ENCODE measurements at regions not wholly inside any gene's neighbourhood (a gene's known extent, or its start where the extent isn't known, plus 50 kb on each side); places are given as distances from the start of the nearest gene placed in this dataset.

DNA sequence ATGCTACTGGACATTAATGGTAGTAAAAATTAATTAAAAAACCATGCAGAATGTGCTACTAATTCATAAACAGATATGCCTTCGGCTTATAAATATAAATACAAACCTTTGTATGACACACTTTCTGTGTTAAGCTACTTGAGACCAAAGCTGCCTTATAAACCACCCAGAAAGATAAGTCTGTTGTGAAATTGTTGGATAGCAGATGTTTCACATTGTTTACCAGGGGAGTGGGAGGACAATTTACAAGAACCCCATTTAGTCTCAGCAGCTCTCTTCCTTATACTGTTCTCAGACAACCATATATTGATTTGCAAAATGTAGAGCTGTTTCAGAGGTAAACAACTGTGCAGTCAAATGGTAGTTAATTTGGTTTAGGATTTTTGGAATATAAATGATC is 524.4 kb downstream of the PRR16 start:
- TF ChIP-seq POLR2AphosphoS5 (IDR thresholded peaks at IDR 0.05) (no peak), POLR2A (IDR thresholded peaks at IDR 0.05) (no peak)
- TF ChIP-seq, protein P1, sequence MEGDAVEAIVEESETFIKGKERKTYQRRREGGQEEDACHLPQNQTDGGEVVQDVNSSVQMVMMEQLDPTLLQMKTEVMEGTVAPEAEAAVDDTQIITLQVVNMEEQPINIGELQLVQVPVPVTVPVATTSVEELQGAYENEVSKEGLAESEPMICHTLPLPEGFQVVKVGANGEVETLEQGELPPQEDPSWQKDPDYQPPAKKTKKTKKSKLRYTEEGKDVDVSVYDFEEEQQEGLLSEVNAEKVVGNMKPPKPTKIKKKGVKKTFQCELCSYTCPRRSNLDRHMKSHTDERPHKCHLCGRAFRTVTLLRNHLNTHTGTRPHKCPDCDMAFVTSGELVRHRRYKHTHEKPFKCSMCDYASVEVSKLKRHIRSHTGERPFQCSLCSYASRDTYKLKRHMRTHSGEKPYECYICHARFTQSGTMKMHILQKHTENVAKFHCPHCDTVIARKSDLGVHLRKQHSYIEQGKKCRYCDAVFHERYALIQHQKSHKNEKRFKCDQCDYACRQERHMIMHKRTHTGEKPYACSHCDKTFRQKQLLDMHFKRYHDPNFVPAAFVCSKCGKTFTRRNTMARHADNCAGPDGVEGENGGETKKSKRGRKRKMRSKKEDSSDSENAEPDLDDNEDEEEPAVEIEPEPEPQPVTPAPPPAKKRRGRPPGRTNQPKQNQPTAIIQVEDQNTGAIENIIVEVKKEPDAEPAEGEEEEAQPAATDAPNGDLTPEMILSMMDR (IDR thresholded peaks at IDR 0.05): no peak

Data from sigmoid colon (tissue), 4 donors.